ENCODE measurements at regions not wholly inside any gene's neighbourhood (a gene's known extent, or its start where the extent isn't known, plus 50 kb on each side); places are given as distances from the start of the nearest gene placed in this dataset.

DNA sequence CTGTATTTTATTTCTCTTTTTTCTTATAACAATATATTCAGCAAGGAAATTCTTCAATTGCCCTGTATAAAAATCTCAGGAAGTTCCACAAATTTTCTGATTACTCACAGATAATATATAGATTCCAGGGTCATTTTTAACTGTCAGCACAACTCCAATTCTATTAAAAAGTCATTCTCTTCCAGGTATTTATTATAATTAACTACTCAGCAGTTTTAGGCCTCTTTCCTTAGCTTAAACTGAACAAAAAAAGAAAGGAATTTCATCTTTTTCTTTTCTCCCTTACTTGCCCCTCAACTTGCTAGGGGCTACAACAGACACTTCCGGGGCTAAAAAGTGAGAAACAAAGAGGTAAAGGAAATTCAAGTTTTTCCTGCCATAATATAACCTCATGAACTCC is 358.9 kb upstream of the LRATD1 start:
- TF ChIP-seq CTCF (IDR thresholded peaks at IDR 0.05) (no peak), TEAD1 (CRISPR knock-in tag; IDR thresholded peaks at IDR 0.05) (no peak), ZNF263 (CRISPR knock-in tag; IDR thresholded peaks at IDR 0.05; ENCODE audit: low read depth) (no peak), ESRRA (CRISPR knock-in tag; IDR thresholded peaks at IDR 0.05; ENCODE audit: borderline replicate concordance) (no peak), FOXJ3 (CRISPR knock-in tag; IDR thresholded peaks at IDR 0.05; ENCODE audit: borderline replicate concordance) (no peak), ZNF232 (CRISPR knock-in tag; IDR thresholded peaks at IDR 0.05) (no peak)
- TF ChIP-seq, protein P1, sequence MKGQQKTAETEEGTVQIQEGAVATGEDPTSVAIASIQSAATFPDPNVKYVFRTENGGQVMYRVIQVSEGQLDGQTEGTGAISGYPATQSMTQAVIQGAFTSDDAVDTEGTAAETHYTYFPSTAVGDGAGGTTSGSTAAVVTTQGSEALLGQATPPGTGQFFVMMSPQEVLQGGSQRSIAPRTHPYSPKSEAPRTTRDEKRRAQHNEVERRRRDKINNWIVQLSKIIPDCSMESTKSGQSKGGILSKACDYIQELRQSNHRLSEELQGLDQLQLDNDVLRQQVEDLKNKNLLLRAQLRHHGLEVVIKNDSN (CRISPR knock-in tag; IDR thresholded peaks at IDR 0.05) = no peak

All from WTC11 (cell line).